ENCODE measurements at regions not wholly inside any gene's neighbourhood (a gene's known extent, or its start where the extent isn't known, plus 50 kb on each side); places are given as distances from the start of the nearest gene placed in this dataset.

DNA sequence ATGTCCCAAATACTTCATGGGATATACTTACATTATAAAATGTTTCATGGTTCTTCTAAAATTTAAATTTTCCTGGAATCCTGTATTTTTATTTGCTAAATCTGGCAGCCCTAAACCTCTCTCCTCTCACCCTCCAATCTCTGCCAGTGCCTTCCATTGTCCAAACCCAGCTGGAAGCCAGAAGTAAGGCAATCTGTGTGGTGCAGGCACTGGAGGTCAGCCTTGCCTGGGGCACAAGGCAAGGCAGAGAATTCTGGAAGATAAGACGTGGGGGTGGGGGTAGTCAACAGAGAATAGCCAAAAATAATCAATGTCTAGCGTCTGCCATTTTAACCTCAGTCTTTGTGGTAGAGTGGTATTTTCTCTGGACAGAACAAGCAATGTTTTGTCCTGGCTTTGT, 381.7 kb downstream of the GPAM start:
- DNase-seq (no peak), ATAC-seq (no peak)
- Histone ChIP-seq H3K9me3 (no peaks in the 10 kb centered on the region), H3K4me3 (no peak overlapping the region), H3K27ac (no peak overlapping the region), H3K27me3 (ENCODE audit: insufficient read depth in 3 of 3, low read length in 2 of 3) (no peaks in the 10 kb centered on the region), H3K4me1 (no peaks in the 10 kb centered on the region), H3K36me3 (ENCODE audit: insufficient read depth in 1 of 2, low read depth in 1 of 2) (no peaks in the 10 kb centered on the region)
- intact Hi-C loops (cut with DNase I) = no loop called here
- TF ChIP-seq, protein P1, sequence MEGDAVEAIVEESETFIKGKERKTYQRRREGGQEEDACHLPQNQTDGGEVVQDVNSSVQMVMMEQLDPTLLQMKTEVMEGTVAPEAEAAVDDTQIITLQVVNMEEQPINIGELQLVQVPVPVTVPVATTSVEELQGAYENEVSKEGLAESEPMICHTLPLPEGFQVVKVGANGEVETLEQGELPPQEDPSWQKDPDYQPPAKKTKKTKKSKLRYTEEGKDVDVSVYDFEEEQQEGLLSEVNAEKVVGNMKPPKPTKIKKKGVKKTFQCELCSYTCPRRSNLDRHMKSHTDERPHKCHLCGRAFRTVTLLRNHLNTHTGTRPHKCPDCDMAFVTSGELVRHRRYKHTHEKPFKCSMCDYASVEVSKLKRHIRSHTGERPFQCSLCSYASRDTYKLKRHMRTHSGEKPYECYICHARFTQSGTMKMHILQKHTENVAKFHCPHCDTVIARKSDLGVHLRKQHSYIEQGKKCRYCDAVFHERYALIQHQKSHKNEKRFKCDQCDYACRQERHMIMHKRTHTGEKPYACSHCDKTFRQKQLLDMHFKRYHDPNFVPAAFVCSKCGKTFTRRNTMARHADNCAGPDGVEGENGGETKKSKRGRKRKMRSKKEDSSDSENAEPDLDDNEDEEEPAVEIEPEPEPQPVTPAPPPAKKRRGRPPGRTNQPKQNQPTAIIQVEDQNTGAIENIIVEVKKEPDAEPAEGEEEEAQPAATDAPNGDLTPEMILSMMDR (IDR thresholded peaks at IDR 0.05) = no peak
- WGBS, 3 donors = 72 to 76% (median 74%) methylated on average over 2 of the region's 2 CpGs

DNA sequence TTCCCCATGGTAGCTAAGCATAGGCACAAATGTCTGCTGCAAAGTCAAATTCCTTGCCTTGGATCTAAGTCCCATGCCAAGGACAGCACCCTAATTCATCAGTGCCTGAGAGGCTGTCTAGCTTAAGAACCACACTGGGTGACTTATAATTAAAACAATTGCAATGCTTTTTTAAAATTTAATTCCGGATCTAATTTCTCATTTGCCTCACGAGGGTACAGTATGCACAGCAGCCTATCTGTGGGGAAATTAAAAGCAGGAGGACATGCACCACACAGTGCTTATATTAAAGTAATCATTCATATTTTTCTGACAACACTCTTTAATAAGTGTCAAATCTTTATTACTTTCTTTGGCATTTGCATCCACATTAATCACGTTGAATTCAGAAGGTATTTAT, 378.8 kb downstream of the GPAM start:
- intact Hi-C loops (cut with DNase I) = no loop called here
- TF ChIP-seq, protein P1 (IDR thresholded peaks at IDR 0.05) = no peak
- no peaks in the 10 kb centered on the region for H3K36me3 ChIP-seq (ENCODE audit: insufficient read depth in 1 of 2, low read depth in 1 of 2)
- no peak overlapping the region for H3K27ac ChIP-seq
- no peaks in the 10 kb centered on the region for H3K9me3 ChIP-seq
- no peaks in the 10 kb centered on the region for H3K27me3 ChIP-seq (ENCODE audit: insufficient read depth in 3 of 3, low read length in 2 of 3)
- DNase-seq (no peak), ATAC-seq (no peak)
- H3K4me1 ChIP-seq = no peaks in the 10 kb centered on the region
- WGBS, 3 donors = 54 to 61% (median 55%) methylated on average over 3 of the region's 3 CpGs
- H3K4me3 ChIP-seq = no peak overlapping the region

DNA sequence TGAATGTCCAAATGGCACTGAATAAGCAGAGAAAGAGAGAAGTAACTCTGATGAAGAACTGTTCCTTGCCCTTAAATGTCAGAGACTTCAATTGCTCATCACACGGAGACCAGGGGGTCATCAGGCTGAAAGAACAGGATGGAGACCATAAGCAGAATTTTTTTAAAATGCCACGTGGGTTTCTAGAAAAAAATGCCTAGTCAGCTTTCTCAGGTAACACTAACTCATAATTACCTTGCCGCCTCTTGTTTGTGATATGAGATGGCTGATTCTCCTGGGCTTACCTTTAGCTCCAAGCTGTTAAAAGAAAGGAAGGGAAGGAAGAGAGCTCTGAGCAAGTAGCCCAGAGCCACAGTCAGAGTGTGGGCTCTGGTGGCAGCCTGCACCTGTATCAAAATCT, 372.0 kb downstream of the GPAM start:
- ATAC-seq (no peak), DNase-seq (no peak)
- intact Hi-C loops (cut with DNase I) = no loop called here
- H3K4me1 ChIP-seq = no peaks in the 10 kb centered on the region
- 51 to 72% (median 58%) methylated on average over 3 of the region's 3 CpGs for WGBS, 3 donors
- H3K27ac ChIP-seq = no peak overlapping the region
- H3K4me3 ChIP-seq = no peak overlapping the region
- no peaks in the 10 kb centered on the region for H3K36me3 ChIP-seq (ENCODE audit: insufficient read depth in 1 of 2, low read depth in 1 of 2)
- TF ChIP-seq, protein P1 (IDR thresholded peaks at IDR 0.05) = no peak
- no peaks in the 10 kb centered on the region for H3K9me3 ChIP-seq
- peaks cover 0 to 1% (median 0%) of the 10 kb centered on the region in 3 donors for H3K27me3 ChIP-seq (ENCODE audit: insufficient read depth in 3 of 3, low read length in 2 of 3)

DNA sequence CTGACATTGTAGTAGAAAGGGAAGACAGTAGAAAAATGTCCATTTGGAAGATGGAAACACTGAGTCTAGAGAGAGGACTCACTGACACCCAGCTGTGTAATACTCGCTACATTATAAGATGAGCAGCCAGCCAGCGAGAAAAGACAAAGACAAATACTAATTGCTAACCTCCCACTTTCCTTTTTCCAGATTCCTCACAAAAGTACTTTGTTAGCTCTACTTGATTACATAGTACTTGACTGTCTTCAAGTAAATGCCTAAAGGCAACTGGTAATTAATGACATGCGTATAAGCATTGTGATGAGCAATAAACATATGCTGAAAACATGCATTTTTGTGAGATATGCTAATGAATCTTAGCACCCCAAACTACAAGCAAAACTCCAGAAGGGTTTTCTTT, 363.1 kb downstream of the GPAM start:
- no peak overlapping the region for H3K4me3 ChIP-seq
- intact Hi-C loops (cut with DNase I) = no loop called here
- H3K9me3 ChIP-seq = no peaks in the 10 kb centered on the region
- no peaks in the 10 kb centered on the region for H3K36me3 ChIP-seq (ENCODE audit: insufficient read depth in 1 of 2, low read depth in 1 of 2)
- no peak overlapping the region for H3K27ac ChIP-seq
- no peak for DNase-seq
- ATAC-seq = no peak
- H3K4me1 ChIP-seq = no peaks in the 10 kb centered on the region
- TF ChIP-seq, protein P1 (IDR thresholded peaks at IDR 0.05) = no peak
- no peaks in the 10 kb centered on the region for H3K27me3 ChIP-seq (ENCODE audit: insufficient read depth in 3 of 3, low read length in 2 of 3)
- WGBS, 3 donors = 94 to 96% (median 94%) methylated on average over 3 of the region's 3 CpGs

DNA sequence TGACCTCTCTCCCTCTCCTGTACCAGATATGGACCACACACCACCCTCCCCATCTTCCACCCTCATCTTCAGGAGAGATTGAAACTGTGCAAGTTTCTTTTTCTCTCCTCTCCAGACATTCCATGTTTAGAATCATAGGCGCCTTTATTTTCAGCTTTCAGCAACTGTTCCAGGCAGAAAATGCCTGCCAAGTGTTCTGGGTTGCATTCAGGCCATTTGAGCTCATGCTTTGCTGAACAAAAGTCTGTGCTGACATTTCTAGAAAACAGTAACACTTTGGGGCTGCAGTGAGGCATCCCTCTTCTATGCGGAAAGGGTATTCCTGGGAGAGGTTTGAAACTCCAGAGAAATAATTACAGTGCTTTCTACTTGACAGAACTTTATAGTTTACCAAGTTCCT, 361.7 kb downstream of the GPAM start:
- no peaks in the 10 kb centered on the region for H3K4me1 ChIP-seq
- no peak for DNase-seq
- no peaks in the 10 kb centered on the region for H3K36me3 ChIP-seq (ENCODE audit: insufficient read depth in 1 of 2, low read depth in 1 of 2)
- no peaks in the 10 kb centered on the region for H3K9me3 ChIP-seq
- H3K27me3 ChIP-seq (ENCODE audit: insufficient read depth in 3 of 3, low read length in 2 of 3) = no peaks in the 10 kb centered on the region
- intact Hi-C loops (cut with DNase I) = no loop called here
- 67 to 78% (median 71%) methylated on average over 2 of the region's 2 CpGs for WGBS, 3 donors
- H3K4me3 ChIP-seq = no peak overlapping the region
- TF ChIP-seq, protein P1 (IDR thresholded peaks at IDR 0.05) = no peak
- H3K27ac ChIP-seq = no peak overlapping the region
- ATAC-seq = no peak
